Astrocyte (in vitro differentiated cells and primary cell): ENCODE measurements at regions not wholly inside any gene's neighbourhood (a gene's known extent, or its start where the extent isn't known, plus 50 kb on each side); places are given as distances from the start of the nearest gene placed in this dataset.

ENCODE experiments used
- EZH2 ChIP-seq: IDR thresholded peaks from 2 replicates; pipeline ENCODE4 v1.6.1; 2012; ENCODE audit warnings: mild to moderate bottlenecking, low read length, inconsistent platforms; ENCODE audit not compliant: insufficient read depth
- TF ChIP-seq, protein P1 (sequence below): IDR thresholded peaks from 2 replicates; pipeline ENCODE4 v1.5.1; 2011; ENCODE audit warnings: low read depth, mild to moderate bottlenecking, inconsistent platforms, low read length, moderate library complexity; ENCODE audit not compliant: insufficient read depth

DNA sequence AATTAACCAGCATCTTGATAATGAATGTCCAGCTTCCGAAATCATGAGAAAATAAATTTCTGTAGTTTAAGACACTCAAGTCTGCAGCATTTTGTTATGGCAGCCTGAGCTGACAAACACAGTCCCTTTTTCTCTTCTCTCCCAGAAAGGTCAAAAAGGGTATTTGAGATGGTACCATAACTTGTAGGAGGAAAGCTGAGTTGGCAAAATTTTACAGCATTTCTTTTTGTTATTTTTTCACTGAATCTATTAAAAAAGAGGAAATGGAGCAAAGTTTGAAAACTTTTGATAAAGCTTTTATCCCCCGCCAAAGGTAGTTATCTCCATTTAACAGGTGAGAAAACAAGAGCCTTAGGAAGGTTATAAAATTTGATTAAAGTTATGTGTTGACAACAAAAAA, 367.6 kb upstream of the TECRL start:
- no peak for TF ChIP-seq EZH2
- TF ChIP-seq, protein P1, sequence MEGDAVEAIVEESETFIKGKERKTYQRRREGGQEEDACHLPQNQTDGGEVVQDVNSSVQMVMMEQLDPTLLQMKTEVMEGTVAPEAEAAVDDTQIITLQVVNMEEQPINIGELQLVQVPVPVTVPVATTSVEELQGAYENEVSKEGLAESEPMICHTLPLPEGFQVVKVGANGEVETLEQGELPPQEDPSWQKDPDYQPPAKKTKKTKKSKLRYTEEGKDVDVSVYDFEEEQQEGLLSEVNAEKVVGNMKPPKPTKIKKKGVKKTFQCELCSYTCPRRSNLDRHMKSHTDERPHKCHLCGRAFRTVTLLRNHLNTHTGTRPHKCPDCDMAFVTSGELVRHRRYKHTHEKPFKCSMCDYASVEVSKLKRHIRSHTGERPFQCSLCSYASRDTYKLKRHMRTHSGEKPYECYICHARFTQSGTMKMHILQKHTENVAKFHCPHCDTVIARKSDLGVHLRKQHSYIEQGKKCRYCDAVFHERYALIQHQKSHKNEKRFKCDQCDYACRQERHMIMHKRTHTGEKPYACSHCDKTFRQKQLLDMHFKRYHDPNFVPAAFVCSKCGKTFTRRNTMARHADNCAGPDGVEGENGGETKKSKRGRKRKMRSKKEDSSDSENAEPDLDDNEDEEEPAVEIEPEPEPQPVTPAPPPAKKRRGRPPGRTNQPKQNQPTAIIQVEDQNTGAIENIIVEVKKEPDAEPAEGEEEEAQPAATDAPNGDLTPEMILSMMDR, result no peak
